Activated CD8-positive, alpha-beta T cell treated with anti-CD3 and anti-CD28 coated beads for 36 hours (primary cell): ENCODE measurements at regions not wholly inside any gene's neighbourhood (a gene's known extent, or its start where the extent isn't known, plus 50 kb on each side); places are given as distances from the start of the nearest gene placed in this dataset.

ENCODE experiments used
- ATAC-seq: fragments of 200-7000 bp; cut with Tn5 transposase; one replicate; pipeline ENCODE4 v1.10.0; 2021; ENCODE audit warnings: mild to moderate bottlenecking, moderate library complexity
- CTCF ChIA-PET: fragments of 350-600 bp; sonication (Branson Sonifier 250); formaldehyde crosslinking; loops from one replicate; lab custom pipeline; 2021; ENCODE audit warnings: antibody characterized with exemption; lab: Charles Lee
- POLR2A ChIA-PET: fragments of 350-600 bp; sonication (Branson Sonifier 250); formaldehyde crosslinking; loops from one replicate; lab custom pipeline; 2021; ENCODE audit warnings: antibody characterized with exemption; lab: Charles Lee
- DNase-seq: peaks from one replicate; pipeline ENCODE4 v3.0.0-alpha.2; 2020
- H3K27ac Mint-ChIP-seq: one replicate; pipeline ENCODE4 v1.8.0; 2021; ENCODE audit warnings: mild to moderate bottlenecking, mixed read lengths
- H3K27me3 Mint-ChIP-seq: one replicate; pipeline ENCODE4 v1.8.0; 2021; ENCODE audit warnings: mixed read lengths
- H3K36me3 Mint-ChIP-seq: one replicate; pipeline ENCODE4 v1.8.0; 2021; ENCODE audit warnings: low read depth, mixed read lengths
- H3K4me1 Mint-ChIP-seq: one replicate; pipeline ENCODE4 v1.8.0; 2021; ENCODE audit warnings: low read depth, mixed read lengths
- H3K4me3 Mint-ChIP-seq: one replicate; pipeline ENCODE4 v1.8.0; 2021; ENCODE audit warnings: mild to moderate bottlenecking, moderate library complexity, mixed read lengths
- H3K9me3 Mint-ChIP-seq: one replicate; pipeline ENCODE4 v1.8.0; 2021; ENCODE audit warnings: mixed read lengths
- intact Hi-C: fragments of 100-400 bp; cut with micrococcal nuclease; formaldehyde crosslinking; loops from one replicate; pipeline ENCODE4 v1.10.0; 2022
- TF ChIP-seq, protein P1 (sequence below): fragments of 200-600 bp; IDR thresholded peaks from one replicate; pipeline ENCODE4 v1.8.0; 2022; ENCODE audit warnings: antibody characterized with exemption, mild to moderate bottlenecking

DNA sequence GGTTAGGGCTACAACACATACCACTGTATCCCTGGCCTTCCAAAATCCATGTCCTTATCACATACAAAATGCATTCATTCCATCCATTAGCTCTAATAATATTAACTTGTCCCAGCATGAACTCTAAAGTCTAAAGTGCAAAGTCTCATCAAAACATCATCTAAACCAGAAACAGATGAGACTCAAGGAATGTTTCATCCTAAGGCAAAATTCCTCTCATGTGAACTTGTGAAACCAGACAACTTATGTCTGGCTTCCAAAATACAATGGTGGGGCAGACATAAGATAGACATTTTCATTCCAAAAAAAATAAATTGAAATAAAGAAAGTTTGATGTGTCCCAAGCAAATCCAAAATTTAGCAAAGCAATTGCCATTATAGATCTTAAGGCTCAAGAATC lies 257.4 kb downstream of the HTR1B start:
- peaks cover 14% of the 10 kb centered on the region for H3K9me3 Mint-ChIP-seq
- no peak for DNase-seq
- ChIA-PET CTCF (no interaction called here), POLR2A (no interaction called here)
- no peaks in the 10 kb centered on the region for H3K36me3 Mint-ChIP-seq
- no peak for ATAC-seq
- H3K4me3 Mint-ChIP-seq: no peak overlapping the region
- H3K27me3 Mint-ChIP-seq: no peaks in the 10 kb centered on the region
- intact Hi-C loops: no loop called here
- no peaks in the 10 kb centered on the region for H3K4me1 Mint-ChIP-seq
- TF ChIP-seq, protein P1, sequence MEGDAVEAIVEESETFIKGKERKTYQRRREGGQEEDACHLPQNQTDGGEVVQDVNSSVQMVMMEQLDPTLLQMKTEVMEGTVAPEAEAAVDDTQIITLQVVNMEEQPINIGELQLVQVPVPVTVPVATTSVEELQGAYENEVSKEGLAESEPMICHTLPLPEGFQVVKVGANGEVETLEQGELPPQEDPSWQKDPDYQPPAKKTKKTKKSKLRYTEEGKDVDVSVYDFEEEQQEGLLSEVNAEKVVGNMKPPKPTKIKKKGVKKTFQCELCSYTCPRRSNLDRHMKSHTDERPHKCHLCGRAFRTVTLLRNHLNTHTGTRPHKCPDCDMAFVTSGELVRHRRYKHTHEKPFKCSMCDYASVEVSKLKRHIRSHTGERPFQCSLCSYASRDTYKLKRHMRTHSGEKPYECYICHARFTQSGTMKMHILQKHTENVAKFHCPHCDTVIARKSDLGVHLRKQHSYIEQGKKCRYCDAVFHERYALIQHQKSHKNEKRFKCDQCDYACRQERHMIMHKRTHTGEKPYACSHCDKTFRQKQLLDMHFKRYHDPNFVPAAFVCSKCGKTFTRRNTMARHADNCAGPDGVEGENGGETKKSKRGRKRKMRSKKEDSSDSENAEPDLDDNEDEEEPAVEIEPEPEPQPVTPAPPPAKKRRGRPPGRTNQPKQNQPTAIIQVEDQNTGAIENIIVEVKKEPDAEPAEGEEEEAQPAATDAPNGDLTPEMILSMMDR: no peak
- H3K27ac Mint-ChIP-seq: no peak overlapping the region

DNA sequence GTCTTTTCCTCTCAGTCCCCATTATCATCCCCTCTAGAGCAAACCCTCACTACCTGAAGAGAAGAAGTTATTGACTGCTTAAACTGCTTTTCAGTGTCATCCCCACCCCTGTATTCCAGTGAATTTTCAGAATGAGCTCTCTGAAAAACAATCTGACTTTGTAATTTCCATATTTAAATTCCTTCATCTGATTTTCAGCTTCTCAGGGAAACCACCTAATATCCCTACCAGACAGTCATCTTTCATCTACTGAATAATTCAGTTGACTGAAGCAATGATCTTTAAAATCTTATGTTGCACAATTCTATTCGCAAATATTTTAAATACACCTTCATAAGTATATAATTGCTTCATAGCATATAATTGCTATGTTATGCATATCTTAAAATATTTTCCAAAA lies 258.7 kb downstream of the HTR1B start:
- ChIA-PET POLR2A (no interaction called here), CTCF (no interaction called here)
- H3K36me3 Mint-ChIP-seq: no peaks in the 10 kb centered on the region
- no peak for ATAC-seq
- TF ChIP-seq, protein P1: no peak
- H3K27ac Mint-ChIP-seq: no peak overlapping the region
- H3K9me3 Mint-ChIP-seq: peaks cover 17% of the 10 kb centered on the region
- DNase-seq: no peak
- H3K4me3 Mint-ChIP-seq: no peak overlapping the region
- H3K4me1 Mint-ChIP-seq: no peaks in the 10 kb centered on the region
- intact Hi-C loops: no loop called here
- no peaks in the 10 kb centered on the region for H3K27me3 Mint-ChIP-seq

DNA sequence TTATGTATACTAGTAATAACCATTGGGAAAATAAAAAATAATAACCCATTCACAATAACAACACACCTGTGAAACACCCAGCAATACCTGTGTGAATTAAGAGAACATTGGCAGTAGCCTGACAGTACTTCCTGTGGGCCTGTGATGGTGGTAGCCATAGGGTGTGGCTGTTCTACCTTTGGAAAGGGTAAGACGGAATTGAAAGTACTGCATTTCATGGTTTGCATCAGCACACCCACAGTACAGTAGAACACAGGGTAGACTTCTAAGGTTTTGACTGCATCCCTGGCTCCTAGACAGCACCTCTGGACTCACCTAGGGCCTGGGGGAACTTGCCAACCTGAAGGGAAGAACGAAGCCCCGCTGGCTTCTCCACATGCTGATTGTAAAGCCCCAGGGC lies 279.8 kb downstream of the HTR1B start:
- Mint-ChIP-seq H3K27me3 (no peaks in the 10 kb centered on the region), H3K27ac (no peak overlapping the region), H3K36me3 (no peaks in the 10 kb centered on the region), H3K9me3 (peaks cover 10% of the 10 kb centered on the region), H3K4me1 (no peaks in the 10 kb centered on the region), H3K4me3 (no peak overlapping the region)
- POLR2A ChIA-PET: no interaction called here
- no peak for DNase-seq
- CTCF ChIA-PET: no interaction called here
- no peak for ATAC-seq
- TF ChIP-seq, protein P1: no peak
- intact Hi-C loops: no loop called here

DNA sequence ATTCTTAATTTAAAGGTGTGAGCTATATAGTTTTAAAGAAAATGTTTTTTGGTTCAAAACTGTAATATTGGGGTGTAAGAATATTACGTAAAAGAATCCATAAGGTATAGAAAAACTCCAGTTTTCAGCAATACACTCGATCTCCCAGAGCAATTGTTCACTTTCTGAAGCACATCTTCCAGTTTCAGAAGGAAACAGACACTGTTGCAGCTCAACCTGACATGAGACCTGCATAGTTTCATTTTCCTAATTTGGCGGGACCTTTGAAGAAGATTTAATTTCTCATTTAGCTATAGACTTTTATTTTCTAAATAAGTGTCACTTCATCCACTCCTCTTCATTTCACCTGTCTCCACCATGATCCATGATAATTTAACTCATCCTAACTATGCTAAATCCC lies 281.5 kb downstream of the HTR1B start:
- TF ChIP-seq, protein P1: no peak
- Mint-ChIP-seq H3K27me3 (no peaks in the 10 kb centered on the region), H3K36me3 (no peaks in the 10 kb centered on the region), H3K9me3 (peaks cover 10% of the 10 kb centered on the region), H3K27ac (no peak overlapping the region), H3K4me1 (no peaks in the 10 kb centered on the region), H3K4me3 (no peak overlapping the region)
- intact Hi-C loops: no loop called here
- CTCF ChIA-PET: no interaction called here
- ATAC-seq (no peak), DNase-seq (no peak)
- POLR2A ChIA-PET: no interaction called here

DNA sequence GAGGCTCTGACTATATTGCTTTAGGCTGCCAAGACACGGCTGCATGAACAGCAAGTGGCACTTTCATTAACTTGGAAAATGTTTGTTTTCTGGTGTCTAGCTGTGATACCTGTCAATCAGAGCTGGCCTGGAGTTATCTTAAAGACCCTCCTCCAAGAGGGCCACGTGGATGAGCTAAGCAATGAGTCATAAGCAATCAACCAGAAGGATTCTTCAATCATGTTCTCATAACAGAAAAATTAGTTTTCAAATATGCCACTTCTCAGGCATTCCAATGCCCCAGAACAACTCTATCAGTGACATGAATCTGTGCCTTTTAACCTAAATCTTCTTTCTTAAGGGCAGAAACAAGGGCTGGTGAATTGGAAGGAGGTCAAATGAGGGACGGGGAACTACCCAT lies 283.0 kb downstream of the HTR1B start:
- TF ChIP-seq, protein P1: no peak
- Mint-ChIP-seq H3K4me3 (no peak overlapping the region), H3K27me3 (no peaks in the 10 kb centered on the region), H3K36me3 (no peaks in the 10 kb centered on the region), H3K27ac (no peak overlapping the region), H3K9me3 (peaks cover 10% of the 10 kb centered on the region), H3K4me1 (no peaks in the 10 kb centered on the region)
- intact Hi-C loops: no loop called here
- no peak for ATAC-seq
- DNase-seq: no peak
- POLR2A ChIA-PET: no interaction called here
- CTCF ChIA-PET: no interaction called here
